ENCODE measurements at regions not wholly inside any gene's neighbourhood (a gene's known extent, or its start where the extent isn't known, plus 50 kb on each side); places are given as distances from the start of the nearest gene placed in this dataset.

GRCh38 chr14:29301571-29301970 lies 535.0 kb downstream of the FOXG1 start:
- no peak for DNase-seq

- no peak for DNase-seq
These were observed 543.6 kb downstream of the FOXG1 start for GRCh38 chr14:29310210-29310609.

- no peak for DNase-seq
These were observed 544.2 kb downstream of the FOXG1 start for GRCh38 chr14:29310757-29311156.

GRCh38 chr14:29311983-29312382 lies 545.4 kb downstream of the FOXG1 start:
- DNase-seq = no peak

GRCh38 chr14:29316936-29317335 lies 550.3 kb downstream of the FOXG1 start:
- DNase-seq = no peak

- DNase-seq = no peak
These were observed 550.8 kb downstream of the FOXG1 start for GRCh38 chr14:29317423-29317822.

GRCh38 chr14:29320286-29320685 lies 553.7 kb downstream of the FOXG1 start:
- DNase-seq = no peak

- DNase-seq = no peak
These were observed 555.1 kb downstream of the FOXG1 start for GRCh38 chr14:29321646-29322045.

- no peak for DNase-seq
These were observed 573.0 kb downstream of the FOXG1 start for GRCh38 chr14:29339494-29340172.

GRCh38 chr14:29348504-29348903 lies 579.1 kb downstream of the PRKD1 start:
- DNase-seq = no peak

GRCh38 chr14:29350496-29350895 lies 577.2 kb downstream of the PRKD1 start:
- no peak for DNase-seq

GRCh38 chr14:29351996-29352705 lies 575.5 kb downstream of the PRKD1 start:
- no peak for DNase-seq

GRCh38 chr14:29352706-29353080 lies 575.0 kb downstream of the PRKD1 start:
- DNase-seq = no peak

- peak; percentile 2 for DNase-seq
These were observed 574.1 kb downstream of the PRKD1 start for GRCh38 chr14:29353513-29353912.

- DNase-seq = peak; percentile 73
These were observed 573.2 kb downstream of the PRKD1 start for GRCh38 chr14:29354486-29354885.

- DNase-seq = peak; percentile 42
These were observed 572.3 kb downstream of the PRKD1 start for GRCh38 chr14:29355331-29355730.

- no peak for DNase-seq
These were observed 571.8 kb downstream of the PRKD1 start for GRCh38 chr14:29355846-29356245.

GRCh38 chr14:29360656-29361055 lies 567.0 kb downstream of the PRKD1 start:
- DNase-seq = no peak

- no peak for DNase-seq
These were observed 557.6 kb downstream of the PRKD1 start for GRCh38 chr14:29370024-29370423.

GRCh38 chr14:29376237-29376636 lies 551.4 kb downstream of the PRKD1 start:
- no peak for DNase-seq

GRCh38 chr14:29380826-29381225 lies 546.8 kb downstream of the PRKD1 start:
- DNase-seq = no peak

- no peak for DNase-seq
These were observed 539.1 kb downstream of the PRKD1 start for GRCh38 chr14:29388571-29388970.

GRCh38 chr14:29390081-29390832 lies 537.4 kb downstream of the PRKD1 start:
- peak; percentile 80 for DNase-seq

GRCh38 chr14:29391231-29391630 lies 536.4 kb downstream of the PRKD1 start:
- DNase-seq = no peak
